ENCODE measurements at regions not wholly inside any gene's neighbourhood (a gene's known extent, or its start where the extent isn't known, plus 50 kb on each side); places are given as distances from the start of the nearest gene placed in this dataset.

DNA sequence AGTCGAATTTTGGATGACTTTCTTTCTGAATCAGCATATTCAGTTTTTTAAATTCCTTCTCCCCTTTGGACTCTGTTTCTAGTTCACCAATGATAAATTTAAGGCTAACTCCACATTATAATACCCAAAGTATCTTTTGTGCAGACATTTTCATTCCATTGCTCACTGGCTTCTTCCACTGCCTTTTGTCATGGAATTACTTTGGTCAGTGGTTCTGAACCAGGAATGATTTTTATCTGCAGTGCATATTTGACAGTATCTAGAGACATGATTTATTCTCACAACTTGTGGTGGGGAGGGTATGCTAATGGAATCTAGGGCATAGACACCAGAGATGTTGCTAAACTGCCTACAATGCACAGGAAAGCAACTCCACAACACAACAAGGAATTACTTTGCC lies 234.4 kb upstream of the PRKD1 start:
- H3K4me1 ChIP-seq (ENCODE audit: insufficient read depth, low read length), result no peaks in the 10 kb centered on the region
- no peak overlapping the region for H3K4me3 ChIP-seq (ENCODE audit: low read length)
- no peaks in the 10 kb centered on the region for H3F3A ChIP-seq (ENCODE audit: low read length, unreplicated experiment)
- no peaks in the 10 kb centered on the region for H3K79me2 ChIP-seq (ENCODE audit: low read length)
- no peaks in the 10 kb centered on the region for H3K9me2 ChIP-seq (replicated peaks; ENCODE audit: low read length)
- TF ChIP-seq EZH2 (IDR thresholded peaks at IDR 0.05; ENCODE audit: low read length, unreplicated experiment) (no peak), EZH2phosphoT487 (IDR thresholded peaks at IDR 0.05; ENCODE audit: borderline replicate concordance, low read length) (no peak), CTCF (conservative IDR thresholded peaks at IDR 0.05; ENCODE audit: low read depth, low read length) (no peak)
- H3K36me3 ChIP-seq (ENCODE audit: low read depth, low read length), result no peaks in the 10 kb centered on the region
- intact Hi-C loops (cut with micrococcal nuclease), result no loop called here
- no peak overlapping the region for H2AFZ ChIP-seq (ENCODE audit: low read length)
- no peak overlapping the region for H3K9ac ChIP-seq (ENCODE audit: low read length)
- ChIA-PET CTCF (no interaction called here), POLR2A (ENCODE audit: unreplicated experiment) (no interaction called here)
- BruUV-seq (replicated peaks), result no TSS peak
- ATAC-seq (no peak), DNase-seq (no peak)
- H3K27ac ChIP-seq (ENCODE audit: low read length), result no peak overlapping the region
- peaks cover 45% of the 10 kb centered on the region for H3K27me3 ChIP-seq (ENCODE audit: low read length)
- H3K9me3 ChIP-seq (ENCODE audit: low read length), result no peaks in the 10 kb centered on the region
- H3K4me2 ChIP-seq (ENCODE audit: low read length), result no peak overlapping the region
- no peaks in the 10 kb centered on the region for H4K20me1 ChIP-seq (ENCODE audit: low read length)

GRCh38 chr14:30165255-30165654 lies 237.6 kb upstream of the PRKD1 start:
- Histone ChIP-seq H3F3A (ENCODE audit: low read length, unreplicated experiment) (no peaks in the 10 kb centered on the region), H3K9me3 (ENCODE audit: low read length) (no peaks in the 10 kb centered on the region), H4K20me1 (ENCODE audit: low read length) (no peaks in the 10 kb centered on the region), H3K9ac (ENCODE audit: low read length) (no peak overlapping the region), H3K79me2 (ENCODE audit: low read length) (no peaks in the 10 kb centered on the region), H3K9me2 (replicated peaks; ENCODE audit: low read length) (no peaks in the 10 kb centered on the region), H3K27ac (ENCODE audit: low read length) (no peak overlapping the region), H2AFZ (ENCODE audit: low read length) (no peak overlapping the region), H3K4me3 (ENCODE audit: low read length) (no peak overlapping the region), H3K27me3 (ENCODE audit: low read length) (peaks cover 22% of the 10 kb centered on the region; the same call in 1 of the 2 replicates), H3K4me1 (ENCODE audit: insufficient read depth, low read length) (no peaks in the 10 kb centered on the region), H3K36me3 (ENCODE audit: low read depth, low read length) (no peaks in the 10 kb centered on the region), H3K4me2 (ENCODE audit: low read length) (no peak overlapping the region)
- TF ChIP-seq CTCF (conservative IDR thresholded peaks at IDR 0.05; ENCODE audit: low read depth, low read length), result no peak
- no peak for TF ChIP-seq EZH2 (IDR thresholded peaks at IDR 0.05; ENCODE audit: low read length, unreplicated experiment)
- TF ChIP-seq EZH2phosphoT487 (IDR thresholded peaks at IDR 0.05; ENCODE audit: borderline replicate concordance, low read length), result no peak
- BruUV-seq (replicated peaks), result no TSS peak
- no peak for DNase-seq
- intact Hi-C loops (cut with micrococcal nuclease), result no loop called here
- CTCF ChIA-PET, result no interaction called here
- POLR2A ChIA-PET (ENCODE audit: unreplicated experiment), result no interaction called here
- ATAC-seq, result no peak

- H3K27ac ChIP-seq (ENCODE audit: low read length), result no peak overlapping the region
- no peak overlapping the region for H3K4me3 ChIP-seq (ENCODE audit: low read length)
- POLR2A ChIA-PET (ENCODE audit: unreplicated experiment), result no interaction called here
- DNase-seq (no peak), ATAC-seq (no peak)
- H3F3A ChIP-seq (ENCODE audit: low read length, unreplicated experiment), result no peaks in the 10 kb centered on the region
- peaks cover 56% of the 10 kb centered on the region for H3K27me3 ChIP-seq (ENCODE audit: low read length)
- no peak overlapping the region for H3K9ac ChIP-seq (ENCODE audit: low read length)
- TF ChIP-seq EZH2 (IDR thresholded peaks at IDR 0.05; ENCODE audit: low read length, unreplicated experiment), result no peak
- no peak for TF ChIP-seq CTCF (conservative IDR thresholded peaks at IDR 0.05; ENCODE audit: low read depth, low read length)
- TF ChIP-seq EZH2phosphoT487 (IDR thresholded peaks at IDR 0.05; ENCODE audit: borderline replicate concordance, low read length), result no peak
- H3K9me2 ChIP-seq (replicated peaks; ENCODE audit: low read length), result no peaks in the 10 kb centered on the region
- no peak overlapping the region for H3K4me2 ChIP-seq (ENCODE audit: low read length)
- intact Hi-C loops (cut with micrococcal nuclease), result no loop called here
- no peaks in the 10 kb centered on the region for H3K9me3 ChIP-seq (ENCODE audit: low read length)
- H3K36me3 ChIP-seq (ENCODE audit: low read depth, low read length), result no peaks in the 10 kb centered on the region
- no peaks in the 10 kb centered on the region for H3K79me2 ChIP-seq (ENCODE audit: low read length)
- H2AFZ ChIP-seq (ENCODE audit: low read length), result no peak overlapping the region
- H4K20me1 ChIP-seq (ENCODE audit: low read length), result no peaks in the 10 kb centered on the region
- H3K4me1 ChIP-seq (ENCODE audit: insufficient read depth, low read length), result no peaks in the 10 kb centered on the region
- BruUV-seq (replicated peaks), result no TSS peak
- CTCF ChIA-PET, result no interaction called here
Observed at GRCh38 chr14:30177781-30178180, 250.1 kb upstream of the PRKD1 start.
